ENCODE measurements at regions not wholly inside any gene's neighbourhood (a gene's known extent, or its start where the extent isn't known, plus 50 kb on each side); places are given as distances from the start of the nearest gene placed in this dataset.
"Not testable (repeated sequence)": the region's sequence is repeated elsewhere in the genome, so short reads cannot be mapped to it uniquely, and the experiment has no call there.

DNA sequence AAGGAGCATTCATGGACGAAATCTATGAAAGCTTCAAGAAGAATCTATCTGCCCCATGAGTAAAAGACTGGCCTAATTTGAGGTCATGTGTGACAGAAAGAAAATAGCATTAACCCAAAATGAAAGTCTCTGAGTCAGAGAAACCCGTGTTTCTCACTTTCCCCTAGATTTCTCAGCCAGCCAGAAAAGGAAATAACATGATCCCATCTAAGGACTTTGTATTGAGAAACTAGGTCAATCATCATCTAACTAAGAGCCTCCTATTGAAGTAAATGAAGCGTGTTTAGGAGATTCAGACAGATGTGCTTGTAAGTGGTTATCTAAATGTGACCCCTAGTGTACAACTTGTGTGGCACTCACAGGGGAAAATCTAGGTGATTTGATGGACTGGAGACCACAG, 77.3 kb upstream of the ZNF366 start:
- ChIA-PET POLR2A (no interaction called here), CTCF (no interaction called here)
- no peaks in the 10 kb centered on the region for H3K9me3 ChIP-seq (ENCODE audit: control insufficient read depth, insufficient read depth, low read depth, low read length)
- no peak overlapping the region for H3K27ac ChIP-seq (ENCODE audit: extremely low read depth, low read depth, low read length)
- TF ChIP-seq, protein P1, sequence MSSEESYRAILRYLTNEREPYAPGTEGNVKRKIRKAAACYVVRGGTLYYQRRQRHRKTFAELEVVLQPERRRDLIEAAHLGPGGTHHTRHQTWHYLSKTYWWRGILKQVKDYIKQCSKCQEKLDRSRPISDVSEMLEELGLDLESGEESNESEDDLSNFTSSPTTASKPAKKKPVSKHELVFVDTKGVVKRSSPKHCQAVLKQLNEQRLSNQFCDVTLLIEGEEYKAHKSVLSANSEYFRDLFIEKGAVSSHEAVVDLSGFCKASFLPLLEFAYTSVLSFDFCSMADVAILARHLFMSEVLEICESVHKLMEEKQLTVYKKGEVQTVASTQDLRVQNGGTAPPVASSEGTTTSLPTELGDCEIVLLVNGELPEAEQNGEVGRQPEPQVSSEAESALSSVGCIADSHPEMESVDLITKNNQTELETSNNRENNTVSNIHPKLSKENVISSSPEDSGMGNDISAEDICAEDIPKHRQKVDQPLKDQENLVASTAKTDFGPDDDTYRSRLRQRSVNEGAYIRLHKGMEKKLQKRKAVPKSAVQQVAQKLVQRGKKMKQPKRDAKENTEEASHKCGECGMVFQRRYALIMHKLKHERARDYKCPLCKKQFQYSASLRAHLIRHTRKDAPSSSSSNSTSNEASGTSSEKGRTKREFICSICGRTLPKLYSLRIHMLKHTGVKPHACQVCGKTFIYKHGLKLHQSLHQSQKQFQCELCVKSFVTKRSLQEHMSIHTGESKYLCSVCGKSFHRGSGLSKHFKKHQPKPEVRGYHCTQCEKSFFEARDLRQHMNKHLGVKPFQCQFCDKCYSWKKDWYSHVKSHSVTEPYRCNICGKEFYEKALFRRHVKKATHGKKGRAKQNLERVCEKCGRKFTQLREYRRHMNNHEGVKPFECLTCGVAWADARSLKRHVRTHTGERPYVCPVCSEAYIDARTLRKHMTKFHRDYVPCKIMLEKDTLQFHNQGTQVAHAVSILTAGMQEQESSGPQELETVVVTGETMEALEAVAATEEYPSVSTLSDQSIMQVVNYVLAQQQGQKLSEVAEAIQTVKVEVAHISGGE (tag by site-specific recombination; conservative IDR thresholded peaks at IDR 0.05; ENCODE audit: low read depth): no peak
- no peak for TF ChIP-seq ZNF561 (tag by site-specific recombination; IDR thresholded peaks at IDR 0.05; ENCODE audit: borderline replicate concordance)
- H3K4me1 ChIP-seq (ENCODE audit: control insufficient read depth, insufficient read depth, low read length): no peaks in the 10 kb centered on the region
- no peak overlapping the region for H3K4me3 ChIP-seq (ENCODE audit: low read depth, low read length)
- no peaks in the 10 kb centered on the region for H3K36me3 ChIP-seq (ENCODE audit: control insufficient read depth in 2 of 2, insufficient read depth in 1 of 2, low read length in 2 of 2)

- H3K27ac ChIP-seq (ENCODE audit: extremely low read depth, low read depth, low read length); H3K4me3 ChIP-seq (ENCODE audit: low read depth, low read length); H3K4me1 ChIP-seq (ENCODE audit: control insufficient read depth, insufficient read depth, low read length); CTCF ChIA-PET; H3K36me3 ChIP-seq (ENCODE audit: control insufficient read depth in 2 of 2, insufficient read depth in 1 of 2, low read length in 2 of 2); H3K9me3 ChIP-seq (ENCODE audit: control insufficient read depth, insufficient read depth, low read depth, low read length); POLR2A ChIA-PET: not testable (repeated sequence)
- peak; percentile 80 for TF ChIP-seq ZNF529 (tag by site-specific recombination; IDR thresholded peaks at IDR 0.05; ENCODE audit: insufficient replicate concordance)
Measured at GRCh38 chr5:72579290-72579689, 72.1 kb upstream of the ZNF366 start.

DNA sequence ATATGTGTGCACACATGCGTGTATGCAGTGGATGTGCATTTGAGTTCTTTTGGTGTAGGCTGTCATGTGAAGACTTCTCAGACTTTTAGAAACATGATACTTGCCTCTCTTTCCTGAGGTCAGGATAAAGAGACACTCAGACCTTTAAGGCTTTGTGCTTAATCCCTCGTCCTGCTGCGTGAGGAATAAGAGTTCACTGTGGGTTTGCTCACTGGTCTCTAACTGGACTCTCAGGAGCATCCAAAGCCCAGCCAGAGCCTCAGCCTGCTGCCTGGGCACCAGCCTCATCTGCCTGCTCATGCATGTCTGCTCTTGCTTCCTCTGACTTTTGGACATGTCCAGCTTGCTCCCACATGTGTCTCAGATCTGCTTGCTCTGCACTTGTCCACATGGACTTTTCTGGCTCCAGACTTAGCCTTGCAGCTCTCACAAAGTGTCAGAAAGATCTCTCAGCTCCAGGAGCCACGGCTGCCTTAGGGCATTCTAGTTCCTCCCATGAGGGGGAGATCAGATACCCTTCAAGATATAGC, 65.1 kb upstream of the ZNF366 start:
- no peaks in the 10 kb centered on the region for H3K4me1 ChIP-seq (ENCODE audit: control insufficient read depth, insufficient read depth, low read length)
- ChIA-PET POLR2A (no interaction called here), CTCF (no interaction called here)
- no peak overlapping the region for H3K4me3 ChIP-seq (ENCODE audit: low read depth, low read length)
- no peaks in the 10 kb centered on the region for H3K36me3 ChIP-seq (ENCODE audit: control insufficient read depth in 2 of 2, insufficient read depth in 1 of 2, low read length in 2 of 2)
- TF ChIP-seq ZNF157 (tag by site-specific recombination; IDR thresholded peaks at IDR 0.05) (no peak), ZNF211 (tag by site-specific recombination; IDR thresholded peaks at IDR 0.05; ENCODE audit: low read depth) (no peak), ZNF626 (tag by site-specific recombination; IDR thresholded peaks at IDR 0.05) (no peak), ZNF791 (tag by site-specific recombination; IDR thresholded peaks at IDR 0.05) (no peak), ZNF707 (tag by site-specific recombination; IDR thresholded peaks at IDR 0.05) (no peak), RBAK (tag by site-specific recombination; IDR thresholded peaks at IDR 0.05) (no peak), ZBTB7A (tag by site-specific recombination; IDR thresholded peaks at IDR 0.05; ENCODE audit: low read depth) (no peak), ZNF366 (tag by site-specific recombination; conservative IDR thresholded peaks at IDR 0.05) (no peak), ZNF223 (tag by site-specific recombination; IDR thresholded peaks at IDR 0.05) (no peak), ZBTB48 (tag by site-specific recombination; IDR thresholded peaks at IDR 0.05) (no peak)
- H3K27ac ChIP-seq (ENCODE audit: extremely low read depth, low read depth, low read length): no peak overlapping the region
- no peaks in the 10 kb centered on the region for H3K9me3 ChIP-seq (ENCODE audit: control insufficient read depth, insufficient read depth, low read depth, low read length)

DNA sequence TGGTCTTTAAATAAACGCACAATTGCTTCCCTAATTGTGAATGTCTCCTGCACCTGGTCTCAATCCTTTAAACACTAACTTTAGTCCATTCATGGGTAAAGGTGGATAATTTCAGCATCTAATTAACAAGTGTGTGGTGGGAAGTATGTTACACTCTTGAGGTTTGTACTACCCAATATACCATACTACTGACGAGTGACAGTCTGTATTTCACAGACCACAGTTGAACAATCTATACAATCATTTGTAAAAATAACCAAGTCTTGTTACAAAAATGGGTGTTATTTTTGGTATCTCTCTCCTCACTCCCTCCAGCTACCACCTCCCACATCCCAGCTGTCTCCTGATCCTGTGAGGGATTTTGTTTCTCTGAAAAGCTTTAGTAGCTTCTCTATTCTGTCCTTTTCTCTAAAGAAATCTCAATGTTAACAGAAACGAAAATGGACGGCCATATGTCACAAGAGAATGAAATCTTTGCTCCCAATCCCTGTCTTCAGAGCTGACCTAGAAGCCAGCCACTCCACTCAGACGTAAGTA, 62.3 kb upstream of the ZNF366 start:
- no peak overlapping the region for H3K4me3 ChIP-seq (ENCODE audit: low read depth, low read length)
- POLR2A ChIA-PET: no interaction called here
- H3K4me1 ChIP-seq (ENCODE audit: control insufficient read depth, insufficient read depth, low read length): no peaks in the 10 kb centered on the region
- no peaks in the 10 kb centered on the region for H3K36me3 ChIP-seq (ENCODE audit: control insufficient read depth in 2 of 2, insufficient read depth in 1 of 2, low read length in 2 of 2)
- H3K9me3 ChIP-seq (ENCODE audit: control insufficient read depth, insufficient read depth, low read depth, low read length): no peaks in the 10 kb centered on the region
- H3K27ac ChIP-seq (ENCODE audit: extremely low read depth, low read depth, low read length): no peak overlapping the region
- CTCF ChIA-PET: no interaction called here
- TF ChIP-seq ZNF274 (IDR thresholded peaks at IDR 0.05; ENCODE audit: low read length) (no peak), ZNF274 (tag by site-specific recombination; IDR thresholded peaks at IDR 0.05; ENCODE audit: borderline replicate concordance) (no peak), GLI2 (tag by site-specific recombination; IDR thresholded peaks at IDR 0.05; ENCODE audit: borderline replicate concordance, low read depth) (no peak), KLF10 (tag by site-specific recombination; IDR thresholded peaks at IDR 0.05) (no peak), ZNF701 (tag by site-specific recombination; IDR thresholded peaks at IDR 0.05) (no peak), ZNF514 (tag by site-specific recombination; IDR thresholded peaks at IDR 0.05) (no peak), ZNF184 (tag by site-specific recombination; IDR thresholded peaks at IDR 0.05) (no peak), ZNF785 (tag by site-specific recombination; IDR thresholded peaks at IDR 0.05) (no peak), ZNF621 (tag by site-specific recombination; IDR thresholded peaks at IDR 0.05) (no peak)

Measured in HEK293 (cell line).